HCT116 (cell line): ENCODE measurements at regions not wholly inside any gene's neighbourhood (a gene's known extent, or its start where the extent isn't known, plus 50 kb on each side); places are given as distances from the start of the nearest gene placed in this dataset.

ENCODE experiments used
- ATAC-seq: fragments of 200-7000 bp; cut with Tn5 transposase; 2 replicates; pipeline ENCODE4 v1.9.1; 2020; ENCODE audit warnings: mild to moderate bottlenecking, moderate library complexity
- BruUV-seq: library from RNA; stranded (reverse); fragments of 400-500 nt; replicated peaks from 2 replicates; lab custom pipeline; 2021; lab: Mats Ljungman, UMichigan
- CTCF ChIA-PET: fragments of 300-600 bp; sonication (Branson Sonifier 250); formaldehyde crosslinking; loops from one replicate; lab custom pipeline; 2021; ENCODE audit warnings: antibody characterized with exemption; lab: Charles Lee
- POLR2A ChIA-PET: fragments of 300-600, 350-600 bp; sonication (Branson Sonifier 250); formaldehyde crosslinking; loops from one replicate; lab custom pipeline; 2021; ENCODE audit warnings: antibody characterized with exemption; lab: Charles Lee
- RAD21 ChIA-PET, 2 experiments: fragments of 300-600 bp; sonication (Branson Sonifier 250); formaldehyde crosslinking; loops; one replicate each; lab custom pipeline; 2023; ENCODE audit warnings: low total read pairs in 2 of 2; ENCODE audit not compliant: uncharacterized antibody in 2 of 2, unreplicated experiment in 2 of 2, low non-redundant PET in 1 of 2; lab: Charles Lee
- DNase-seq: peaks from one replicate; pipeline ENCODE4 v3.0.0-alpha.2; 2010; ENCODE audit warnings: low read depth, low spot score
- H2AFZ ChIP-seq: fragments of 200-600 bp; shearing (Covaris generic), sonication (generic); 2 replicates; pipeline ENCODE4 v1.6.1; 2017; ENCODE audit warnings: low read depth, mixed run types, mixed read lengths, antibody characterized with exemption, low read length; ENCODE audit not compliant: poor library complexity, severe bottlenecking
- H3K27ac ChIP-seq: 2 replicates; pipeline ENCODE4 v1.5.1; 2012; ENCODE audit warnings: low read depth, low read length
- H3K27me3 ChIP-seq: fragments of 200-600 bp; sonication (generic); 2 replicates; pipeline ENCODE4 v1.6.1; 2016; ENCODE audit warnings: mixed run types, low read length, mixed read lengths; ENCODE audit not compliant: insufficient read depth
- H3K36me3 ChIP-seq, 2 experiments: fragments of 200-500 bp in 1 of 2; fragments of 200-600 bp in 1 of 2; sonication (Bioruptor generic) in 1 of 2; sonication (generic) in 1 of 2; 2 replicates each; pipeline versions ENCODE4 v1.5.1 to v1.6.1; 2014 to 2016; ENCODE audit warnings: low read length in 2 of 2, inconsistent platforms in 1 of 2, mixed read lengths in 1 of 2, mixed run types in 1 of 2; ENCODE audit not compliant: insufficient read depth in 2 of 2, control insufficient read depth in 1 of 2
- H3K4me1 ChIP-seq, 2 experiments: fragments of 200-600 bp in 1 of 2; sonication (generic) in 1 of 2; 2 replicates each; pipeline versions ENCODE4 v1.5.1 to v1.6.1; 2012 to 2017; ENCODE audit warnings: low read length in 2 of 2, inconsistent platforms in 1 of 2, mild to moderate bottlenecking in 1 of 2, mixed read lengths in 1 of 2, mixed run types in 1 of 2, moderate library complexity in 1 of 2; ENCODE audit not compliant: insufficient read depth in 2 of 2, control insufficient read depth in 1 of 2
- H3K4me2 ChIP-seq: fragments of 200-600 bp; sonication (generic); 2 replicates; pipeline ENCODE4 v1.6.1; 2017; ENCODE audit warnings: mixed run types, low read length, mixed read lengths
- H3K4me3 ChIP-seq, 2 experiments: fragments of 200-600 bp in 1 of 2; sonication (generic) in 1 of 2; replicated peaks in 1 of 2; 2 replicates each; pipeline ENCODE4 v1.5.1; 2011 to 2016; ENCODE audit warnings: low read length in 2 of 2, control low read depth in 1 of 2, low read depth in 1 of 2, mild to moderate bottlenecking in 1 of 2, mixed read lengths in 1 of 2, mixed run types in 1 of 2
- H3K79me2 ChIP-seq: fragments of 200-600 bp; sonication (generic); 2 replicates; pipeline ENCODE4 v1.6.1; 2017; ENCODE audit warnings: mild to moderate bottlenecking, mixed run types, low read length, moderate library complexity, mixed read lengths; ENCODE audit not compliant: insufficient read depth
- H3K9ac ChIP-seq: fragments of 200-600 bp; sonication (generic); 2 replicates; pipeline ENCODE4 v1.6.1; 2016; ENCODE audit warnings: low read length, mixed read lengths
- H3K9me2 ChIP-seq: fragments of 200-600 bp; sonication (generic), shearing (Covaris generic); 2 replicates; pipeline ENCODE4 v1.6.1; 2017; ENCODE audit warnings: mixed run types, mild to moderate bottlenecking, moderate library complexity; ENCODE audit not compliant: insufficient read depth
- H3K9me3 ChIP-seq, 2 experiments: fragments of 200-500 bp in 1 of 2; fragments of 200-600 bp in 1 of 2; sonication (Bioruptor generic) in 1 of 2; sonication (generic) in 1 of 2; 2 replicates each; pipeline ENCODE4 v1.6.1; 2014 to 2017; ENCODE audit warnings: low read length in 2 of 2, mixed read lengths in 2 of 2, inconsistent platforms in 1 of 2, low read depth in 1 of 2, mild to moderate bottlenecking in 1 of 2, mixed run types in 1 of 2, moderate library complexity in 1 of 2; ENCODE audit not compliant: control insufficient read depth in 1 of 2, insufficient read depth in 1 of 2
- H4K20me1 ChIP-seq: fragments of 200-600 bp; sonication (generic), shearing (Covaris generic); 2 replicates; pipeline ENCODE4 v1.6.1; 2017; ENCODE audit warnings: mixed run types, mild to moderate bottlenecking, moderate library complexity; ENCODE audit not compliant: insufficient read depth
- ATF3 ChIP-seq: IDR thresholded peaks from 2 replicates; pipeline ENCODE4 v1.6.1; 2012
- CEBPB ChIP-seq: IDR thresholded peaks from 2 replicates; pipeline ENCODE4 v1.6.1; 2012; ENCODE audit warnings: low read depth
- CTCF ChIP-seq, 3 experiments: fragments of 200-600 bp in 1 of 3; sonication (generic) in 1 of 3; IDR thresholded peaks in 2 of 3; conservative IDR thresholded peaks in 1 of 3; 2 replicates each; pipeline ENCODE4 v1.5.1; 2012 to 2017; ENCODE audit warnings: low read depth in 2 of 3, low read length in 2 of 3, antibody characterized with exemption in 1 of 3, borderline replicate concordance in 1 of 3, control low read depth in 1 of 3, mild to moderate bottlenecking in 1 of 3, mixed read lengths in 1 of 3, mixed run types in 1 of 3, moderate library complexity in 1 of 3; ENCODE audit not compliant: insufficient read depth in 1 of 3
- ELF1 ChIP-seq: IDR thresholded peaks from 2 replicates; pipeline ENCODE4 v1.6.1; 2012; ENCODE audit warnings: low read depth, borderline replicate concordance
- EZH2 ChIP-seq: fragments of 200-600 bp; sonication (generic); IDR thresholded peaks from 2 replicates; pipeline ENCODE4 v1.6.1; 2017; ENCODE audit warnings: antibody characterized with exemption, mixed run types
- EZH2phosphoT487 ChIP-seq: fragments of 200-600 bp; IDR thresholded peaks from 2 replicates; pipeline ENCODE4 v1.6.1; 2018; ENCODE audit warnings: antibody characterized with exemption, borderline replicate concordance
- FOSL1 ChIP-seq: IDR thresholded peaks from 2 replicates; pipeline ENCODE4 v1.6.1; 2012; ENCODE audit warnings: low read depth
- JUND ChIP-seq: IDR thresholded peaks from 2 replicates; pipeline ENCODE4 v1.6.1; 2012
- MAX ChIP-seq: IDR thresholded peaks from 2 replicates; pipeline ENCODE4 v1.6.1; 2012
- RAD21 ChIP-seq: IDR thresholded peaks from 2 replicates; pipeline ENCODE4 v1.6.1; 2012; ENCODE audit warnings: low read depth, mild to moderate bottlenecking
- SIN3A ChIP-seq: IDR thresholded peaks from 2 replicates; pipeline ENCODE4 v1.6.1; 2012; ENCODE audit warnings: low read depth
- SRF ChIP-seq: IDR thresholded peaks from 2 replicates; pipeline ENCODE4 v1.6.1; 2012; ENCODE audit warnings: low read depth
- YY1 ChIP-seq: IDR thresholded peaks from 2 replicates; pipeline ENCODE4 v1.6.1; 2011; ENCODE audit warnings: low read length, low read depth, moderate library complexity, mild to moderate bottlenecking; ENCODE audit not compliant: insufficient replicate concordance; ENCODE audit errors: extremely low read depth
- ZBTB33 ChIP-seq: IDR thresholded peaks from 2 replicates; pipeline ENCODE4 v1.6.1; 2011; ENCODE audit warnings: mild to moderate bottlenecking, low read length, moderate library complexity; ENCODE audit not compliant: insufficient replicate concordance; ENCODE audit errors: extremely low read depth
- ZFX ChIP-seq: fragments of 450-650 bp; IDR thresholded peaks from 2 replicates; pipeline ENCODE4 v1.6.1; 2017
- ZNF274 ChIP-seq: fragments of 200-500 bp; sonication (Bioruptor generic); IDR thresholded peaks from 2 replicates; pipeline ENCODE4 v1.6.1; 2014; ENCODE audit warnings: mild to moderate bottlenecking, low read depth, low read length, inconsistent platforms
- intact Hi-C: fragments of 100-400 bp; cut with micrococcal nuclease; formaldehyde crosslinking; loops from 2 replicates; pipeline ENCODE4 v1.10.0; 2022

- CTCF ChIA-PET, result no interaction called here
- H3K9me3 ChIP-seq, result no peaks in the 10 kb centered on the region
- no peaks in the 10 kb centered on the region for H3K27me3 ChIP-seq
- intact Hi-C loops, result no loop called here
- H3K36me3 ChIP-seq, result no peaks in the 10 kb centered on the region
- no peaks in the 10 kb centered on the region for H3K79me2 ChIP-seq
- no peak overlapping the region for H3K4me2 ChIP-seq
- BruUV-seq, result no TSS peak
- H3K4me1 ChIP-seq, result 0 out of 4 replicates have a peak, but pooled peaks cover 0 to under 1% of the 10 kb centered on the region in 2 experiments
- H3K9ac ChIP-seq, result no peak overlapping the region
- POLR2A ChIA-PET, result no interaction called here
- ATAC-seq (no peak), DNase-seq (no peak)
- H3K9me2 ChIP-seq, result no peaks in the 10 kb centered on the region
- TF ChIP-seq CTCF (IDR thresholded peaks at IDR 0.05 in 2 of 3, conservative IDR thresholded peaks at IDR 0.05 in 1 of 3; ENCODE audit: borderline replicate concordance in 1 of 3, insufficient read depth in 1 of 3, low read depth in 2 of 3, low read length in 2 of 3) (no peak), SRF (no peak), EZH2 (no peak), ZBTB33 (no peak), SIN3A (no peak), ATF3 (no peak), JUND (no peak), EZH2phosphoT487 (no peak), CEBPB (no peak), ZFX (no peak), FOSL1 (no peak), RAD21 (no peak), MAX (no peak), YY1 (no peak), ELF1 (no peak), ZNF274 (no peak)
- RAD21 ChIA-PET, result no interaction called here
- H3K4me3 ChIP-seq, result no peak overlapping the region
- H3K27ac ChIP-seq, result no peak overlapping the region
- no peaks in the 10 kb centered on the region for H4K20me1 ChIP-seq
- no peak overlapping the region for H2AFZ ChIP-seq
Measured at GRCh38 chr6:140816681-140817080, 1316.0 kb upstream of the GJE1 start.
